ENCODE measurements at regions not wholly inside any gene's neighbourhood (a gene's known extent, or its start where the extent isn't known, plus 50 kb on each side); places are given as distances from the start of the nearest gene placed in this dataset.

DNA sequence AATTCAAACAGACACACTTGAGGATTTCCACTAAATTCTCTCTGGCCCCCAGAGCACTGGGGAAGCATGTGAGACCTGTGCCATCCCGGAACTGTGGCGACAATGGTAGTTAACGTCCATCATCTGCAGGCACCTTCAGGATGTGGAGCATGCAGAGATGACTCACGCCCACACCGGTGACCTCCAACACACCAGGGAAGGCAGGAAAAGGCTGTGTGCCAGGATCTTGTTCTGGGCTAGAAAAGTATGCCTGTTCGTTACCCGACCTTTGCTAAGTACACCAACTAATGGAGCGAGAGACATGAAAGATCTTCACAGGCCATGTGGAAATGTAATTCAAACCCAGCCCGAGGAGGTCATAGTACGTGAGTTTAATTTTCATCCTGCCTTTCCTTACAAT, 208.8 kb downstream of the MELK start:
- TF ChIP-seq, protein P1, sequence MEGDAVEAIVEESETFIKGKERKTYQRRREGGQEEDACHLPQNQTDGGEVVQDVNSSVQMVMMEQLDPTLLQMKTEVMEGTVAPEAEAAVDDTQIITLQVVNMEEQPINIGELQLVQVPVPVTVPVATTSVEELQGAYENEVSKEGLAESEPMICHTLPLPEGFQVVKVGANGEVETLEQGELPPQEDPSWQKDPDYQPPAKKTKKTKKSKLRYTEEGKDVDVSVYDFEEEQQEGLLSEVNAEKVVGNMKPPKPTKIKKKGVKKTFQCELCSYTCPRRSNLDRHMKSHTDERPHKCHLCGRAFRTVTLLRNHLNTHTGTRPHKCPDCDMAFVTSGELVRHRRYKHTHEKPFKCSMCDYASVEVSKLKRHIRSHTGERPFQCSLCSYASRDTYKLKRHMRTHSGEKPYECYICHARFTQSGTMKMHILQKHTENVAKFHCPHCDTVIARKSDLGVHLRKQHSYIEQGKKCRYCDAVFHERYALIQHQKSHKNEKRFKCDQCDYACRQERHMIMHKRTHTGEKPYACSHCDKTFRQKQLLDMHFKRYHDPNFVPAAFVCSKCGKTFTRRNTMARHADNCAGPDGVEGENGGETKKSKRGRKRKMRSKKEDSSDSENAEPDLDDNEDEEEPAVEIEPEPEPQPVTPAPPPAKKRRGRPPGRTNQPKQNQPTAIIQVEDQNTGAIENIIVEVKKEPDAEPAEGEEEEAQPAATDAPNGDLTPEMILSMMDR (conservative IDR thresholded peaks at IDR 0.05) = no peak
- no peak for TF ChIP-seq ZFX (IDR thresholded peaks at IDR 0.05)

Data from C4-2B (cell line).